GM18867 (cell line): ENCODE measurements at regions not wholly inside any gene's neighbourhood (a gene's known extent, or its start where the extent isn't known, plus 50 kb on each side); places are given as distances from the start of the nearest gene placed in this dataset.
A peak's percentile ranks its signal among the peaks of the same experiment; 100 is the strongest.

Source experiments
- ATAC-seq: cut with Tn5 transposase; IDR thresholded peaks from one replicate; pipeline ENCODE4 v1.9.1; 2021; ENCODE audit warnings: mild to moderate bottlenecking, moderate library complexity; ENCODE audit not compliant: unreplicated experiment

DNA sequence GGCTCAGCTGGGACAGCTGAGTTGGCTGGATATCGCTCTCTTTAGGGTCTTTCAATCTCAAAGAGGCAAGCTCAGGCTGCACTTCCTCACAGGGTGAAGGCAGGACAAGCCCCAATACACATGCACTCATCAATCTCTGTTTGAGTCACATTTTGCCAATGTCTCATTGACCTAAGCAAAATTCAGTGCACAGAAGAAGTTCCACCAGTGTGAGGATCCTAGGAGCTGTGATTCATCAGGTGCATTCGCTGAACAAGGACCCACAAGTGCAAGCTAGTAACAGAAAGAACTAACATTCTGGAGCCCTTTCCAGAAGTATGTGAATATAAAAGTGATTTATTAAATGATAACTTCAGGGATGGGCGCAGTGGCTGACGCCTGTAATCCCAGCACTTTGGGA is 477.2 kb downstream of the GPAM start:
- ATAC-seq, result no peak

DNA sequence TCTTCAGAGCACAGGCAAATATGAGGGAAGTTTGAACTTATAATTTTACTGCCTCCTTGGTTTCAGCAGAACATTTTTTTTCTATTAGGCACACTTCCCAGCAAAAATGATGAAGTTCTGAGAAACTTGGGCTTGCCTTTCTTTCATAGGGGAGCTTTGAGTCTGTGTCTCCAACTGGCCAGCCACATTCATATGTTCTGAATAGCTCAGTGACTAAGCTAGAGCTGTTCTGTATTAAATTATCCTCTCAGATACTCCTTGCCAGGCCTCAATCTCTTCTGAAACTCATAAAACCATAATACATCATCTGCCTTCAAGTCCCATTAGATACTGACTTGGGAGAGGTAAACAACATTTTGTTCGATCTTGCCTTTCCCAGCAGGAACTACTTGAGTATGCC is 476.5 kb downstream of the GPAM start:
- ATAC-seq, result no peak

DNA sequence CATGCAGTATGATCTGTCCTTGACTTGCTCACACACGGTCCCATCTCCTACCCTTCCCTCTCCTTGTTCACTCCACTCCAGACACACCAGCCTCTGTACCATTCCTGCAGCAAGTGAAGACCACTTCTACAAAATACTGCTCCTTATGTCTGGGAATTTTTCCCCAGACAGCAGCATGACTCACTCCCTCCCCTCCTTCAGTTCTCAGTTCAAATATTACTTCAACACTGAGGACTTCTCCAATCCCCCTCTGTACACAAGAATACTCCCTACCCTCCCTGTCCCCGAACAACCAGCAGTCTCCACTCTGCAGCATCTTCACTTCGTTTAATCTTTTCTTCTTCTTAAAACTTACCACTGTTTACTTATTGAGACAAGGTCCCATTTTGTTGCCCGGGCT is 474.0 kb downstream of the GPAM start:
- ATAC-seq, result no peak

DNA sequence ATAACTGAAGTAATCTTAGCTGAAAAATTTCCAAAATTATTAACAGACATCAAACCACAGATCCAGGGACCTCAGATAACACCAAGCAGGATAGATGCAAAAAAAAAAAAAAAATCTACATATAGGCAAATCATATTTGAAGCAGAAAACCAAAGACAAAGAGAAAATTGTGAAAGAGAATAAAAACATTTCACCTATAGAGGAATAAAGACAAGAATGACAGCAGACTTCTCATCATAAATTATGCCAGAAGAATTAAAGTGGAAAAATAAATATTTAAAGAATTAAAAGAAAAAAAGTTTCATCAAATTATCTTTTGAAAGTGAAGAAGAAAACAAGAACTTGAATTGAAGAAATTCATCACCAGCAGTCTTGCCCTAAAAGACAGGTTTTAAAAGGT is 467.5 kb downstream of the GPAM start:
- ATAC-seq, result no peak

DNA sequence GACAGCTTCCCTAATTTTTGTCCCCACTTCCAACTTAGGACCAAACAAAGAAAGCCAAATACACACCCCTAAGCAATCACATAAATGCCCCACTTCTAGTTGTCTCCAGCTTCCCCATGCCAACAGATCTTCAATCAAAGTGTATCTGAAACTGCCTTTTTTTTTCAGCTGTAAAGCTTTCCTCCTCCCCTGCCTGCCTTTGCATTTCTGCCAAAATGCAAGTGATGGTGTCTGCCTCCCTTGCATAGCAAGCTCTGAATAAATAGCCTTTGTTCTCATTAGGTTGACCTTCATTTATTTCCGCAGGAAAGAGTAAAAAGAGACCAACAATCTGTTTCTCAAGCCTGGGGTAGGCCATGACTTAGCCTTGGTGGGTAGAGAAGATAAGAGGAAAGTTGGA is 459.4 kb downstream of the GPAM start:
- no peak for ATAC-seq

DNA sequence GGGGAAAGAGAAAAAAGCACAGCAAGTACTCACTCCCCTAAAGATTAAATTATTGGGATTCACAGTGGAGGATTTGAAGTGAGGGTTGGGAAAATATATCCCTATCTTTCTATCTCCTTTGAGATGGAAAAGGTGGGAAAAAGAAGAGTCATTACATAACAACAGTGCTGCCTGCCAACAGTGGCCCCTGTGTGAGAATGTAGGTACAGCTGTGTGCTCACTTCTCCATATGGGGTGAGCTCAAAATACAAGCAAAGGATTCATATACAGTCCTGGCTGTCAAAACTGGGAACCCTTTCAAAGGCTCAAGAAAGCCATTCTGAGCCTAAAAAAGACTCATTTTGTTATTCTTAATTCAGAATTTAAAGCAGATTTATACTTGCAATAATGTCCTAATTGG is 458.5 kb downstream of the GPAM start:
- ATAC-seq, result no peak

DNA sequence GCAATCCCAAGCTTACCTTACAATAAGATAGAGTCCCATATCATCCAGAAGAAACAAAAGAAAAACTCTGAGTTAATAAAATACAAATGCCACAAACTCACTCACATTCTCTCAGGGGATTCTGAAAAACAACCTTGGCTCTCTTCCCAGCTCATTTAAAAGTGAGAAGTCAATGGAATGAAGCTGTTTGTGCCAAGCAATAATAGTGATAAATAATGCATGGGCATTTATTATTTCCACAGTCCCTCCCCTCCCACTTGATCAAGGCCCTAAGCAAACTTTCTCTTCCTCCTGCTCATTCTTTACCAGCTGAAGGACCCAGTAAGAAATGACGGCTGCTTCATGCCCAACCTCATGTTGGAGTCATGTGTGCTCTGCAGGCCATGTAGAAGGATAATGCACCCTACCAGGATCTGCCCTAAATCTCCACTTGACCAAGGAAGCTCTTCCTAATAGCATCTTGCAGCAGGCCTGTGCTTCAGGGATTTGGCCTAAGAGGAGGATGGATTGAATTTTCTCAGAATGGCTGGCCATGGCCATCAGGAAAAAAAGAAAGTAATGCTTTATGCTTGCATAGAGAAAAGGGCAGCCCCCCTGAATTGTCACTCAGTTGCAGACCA is 451.3 kb downstream of the GPAM start:
- ATAC-seq, result no peak

DNA sequence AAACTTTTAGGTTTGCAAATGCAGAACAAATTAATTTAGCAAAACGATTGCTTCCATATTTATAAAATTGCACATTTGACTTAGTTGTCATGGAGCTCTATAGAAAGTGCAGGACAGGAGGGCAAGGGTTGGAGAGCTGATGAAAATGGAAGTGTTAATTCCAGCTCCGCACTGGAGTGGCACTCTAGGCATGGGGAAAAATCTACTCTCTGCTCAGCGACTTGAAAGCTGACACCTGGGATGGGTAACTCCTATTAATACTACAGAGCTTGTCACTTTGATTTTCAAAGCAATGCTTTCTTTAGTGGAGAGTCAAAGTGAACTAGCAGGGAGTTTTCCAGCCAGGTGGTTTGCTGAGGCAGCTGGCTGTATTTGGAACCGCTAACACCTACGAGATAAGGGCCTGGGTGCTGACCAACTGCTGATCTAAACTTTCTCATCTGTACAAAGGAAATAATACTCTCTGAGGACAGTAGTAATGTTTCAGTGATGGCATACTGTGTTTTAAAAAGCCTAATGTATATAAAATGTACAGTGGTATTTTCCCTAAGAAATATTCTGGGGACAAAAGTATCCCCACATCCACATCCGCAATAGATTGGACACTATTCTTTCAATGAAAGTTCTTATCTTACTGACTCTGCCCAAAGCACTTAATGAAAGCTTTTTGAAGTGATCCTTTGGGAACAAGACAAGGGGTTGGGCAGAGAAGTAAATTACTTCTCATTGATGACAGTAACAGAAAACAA is 444.3 kb downstream of the GPAM start:
- no peak for ATAC-seq

DNA sequence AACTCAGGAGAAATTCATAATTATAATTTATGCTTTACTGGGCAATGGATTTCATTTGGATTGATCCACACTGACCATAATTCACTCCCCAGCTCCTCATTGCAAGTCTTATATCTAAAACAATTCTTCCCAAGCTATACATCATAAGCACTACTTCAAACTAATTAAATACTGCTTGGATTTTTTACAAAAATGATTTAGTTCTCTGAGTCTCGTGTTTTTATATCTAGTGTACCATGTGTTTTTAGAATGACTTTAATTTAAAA is 443.8 kb downstream of the GPAM start:
- no peak for ATAC-seq

DNA sequence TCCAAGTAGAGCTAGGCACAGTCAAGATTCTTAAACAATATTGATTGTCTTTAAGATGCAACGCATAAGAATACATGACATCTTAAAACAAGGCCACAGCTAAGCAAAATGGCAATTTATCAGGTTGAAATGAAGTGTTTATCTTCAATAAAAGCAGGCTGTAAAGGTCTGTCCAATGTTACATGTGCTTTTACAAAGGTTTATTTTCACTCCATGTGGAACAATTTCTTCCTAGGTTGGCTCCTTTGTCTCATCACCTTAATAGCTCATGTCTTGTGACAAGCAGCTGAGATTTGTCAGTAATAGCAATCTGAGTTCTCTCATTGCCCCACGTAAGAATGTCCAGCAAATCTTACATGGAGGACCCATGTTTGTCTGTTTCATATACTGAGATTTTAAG is 437.6 kb downstream of the GPAM start:
- no peak for ATAC-seq

DNA sequence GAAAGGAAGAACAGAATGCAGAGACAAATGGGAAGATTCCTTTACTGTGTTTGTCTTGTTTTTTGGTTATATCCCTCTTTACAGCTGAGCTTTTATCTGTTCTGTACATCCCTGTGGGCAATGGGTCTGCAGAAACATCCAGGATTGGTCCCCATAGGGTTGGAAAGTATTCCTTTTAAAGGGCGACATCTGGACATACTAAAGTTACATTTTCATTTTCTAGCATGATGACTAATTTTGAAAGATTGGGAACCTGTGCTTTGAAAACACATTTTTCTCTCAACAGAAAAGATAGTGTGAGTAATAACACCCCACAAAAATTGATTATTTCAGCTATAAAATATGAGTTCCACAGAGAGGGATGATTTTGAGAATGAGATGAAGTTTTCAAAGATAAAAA is 435.8 kb downstream of the GPAM start:
- ATAC-seq, result no peak

DNA sequence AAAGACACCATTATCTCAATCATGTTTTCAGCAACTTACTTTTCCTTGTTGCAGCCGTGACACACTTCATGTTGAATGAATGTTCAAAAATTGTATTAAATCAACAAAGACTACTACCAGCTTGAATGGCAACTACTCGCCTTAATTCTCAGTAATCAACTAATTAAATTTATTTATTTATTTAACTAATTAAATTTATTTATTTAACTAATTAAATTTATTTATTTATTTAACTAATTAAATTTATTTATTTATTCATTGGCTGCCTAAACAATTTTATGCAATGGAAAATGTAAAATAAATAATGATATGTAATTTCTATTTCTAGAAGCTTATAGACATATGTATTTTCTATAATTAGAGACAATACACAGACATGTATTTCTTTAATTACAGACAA is 435.4 kb downstream of the GPAM start:
- no peak for ATAC-seq

DNA sequence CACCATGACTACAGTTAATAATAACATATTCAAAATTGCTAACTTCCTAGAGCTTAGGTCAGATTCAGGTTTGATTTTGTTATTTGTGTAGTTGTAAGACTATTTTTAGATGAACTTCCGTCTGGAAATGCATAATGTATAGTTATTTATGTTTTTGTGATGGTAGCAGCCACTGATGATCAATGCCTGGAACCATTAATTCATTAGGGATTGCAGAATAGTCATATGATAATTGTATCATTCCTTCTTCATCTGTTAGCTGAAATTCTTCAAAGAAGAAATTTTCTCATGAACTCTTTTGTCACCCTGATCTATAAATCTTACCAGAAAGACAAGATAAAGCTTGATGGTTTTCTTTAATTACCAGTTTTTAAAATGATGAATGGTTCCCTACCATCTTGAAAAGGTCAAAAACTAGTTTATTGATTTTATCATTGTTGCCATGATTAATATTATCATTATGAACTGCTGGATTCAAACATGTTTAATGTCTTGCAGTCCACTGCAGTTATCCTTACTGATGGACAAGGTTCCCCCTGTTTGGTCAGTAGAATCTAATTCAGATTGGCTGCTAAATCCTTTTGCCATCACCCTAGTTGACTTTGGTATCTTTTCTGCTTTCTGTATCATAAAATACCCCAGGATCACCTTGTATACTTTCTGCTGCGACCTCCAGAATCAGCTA is 433.3 kb downstream of the GPAM start:
- ATAC-seq, result no peak

DNA sequence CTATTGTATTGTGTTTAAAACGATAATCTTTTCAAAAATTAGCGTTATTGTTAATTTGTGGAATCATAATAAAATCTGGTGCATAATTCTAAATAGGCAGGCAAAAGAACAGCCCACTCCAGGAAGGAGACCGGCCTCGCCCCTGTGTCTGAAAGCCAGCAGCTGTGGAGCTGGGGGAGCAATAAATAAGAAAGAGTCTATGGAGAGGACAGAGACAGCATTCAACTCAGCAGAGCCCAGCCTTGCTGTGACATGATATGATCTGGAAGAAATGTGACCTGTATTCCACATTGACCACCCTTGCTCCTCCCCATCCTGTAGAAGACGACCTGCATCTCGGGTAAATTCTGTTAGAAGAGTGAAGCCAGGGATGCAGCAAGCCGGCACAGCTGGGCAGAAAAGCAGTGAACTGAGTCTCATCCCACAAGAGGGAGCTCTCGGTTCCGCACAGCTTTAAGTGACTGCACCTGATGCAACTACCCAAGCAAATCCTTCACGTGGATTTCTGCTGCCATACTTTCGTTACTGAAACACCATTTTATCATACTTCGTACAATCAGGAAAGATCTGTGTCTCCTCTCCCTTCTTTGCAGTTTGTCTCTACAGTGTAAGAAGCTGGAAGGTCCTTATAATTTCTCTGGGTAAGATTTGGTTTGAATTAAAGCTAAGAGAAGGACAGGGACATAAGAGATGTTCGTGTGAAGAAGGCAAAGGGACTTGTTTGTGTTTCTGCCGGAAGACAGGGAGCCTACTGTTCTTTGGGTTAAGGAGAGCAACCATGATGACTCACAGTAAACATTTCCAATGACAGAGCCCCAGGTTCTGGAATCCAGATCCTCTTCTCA is 427.1 kb downstream of the GPAM start:
- ATAC-seq, result peak; percentile 88

DNA sequence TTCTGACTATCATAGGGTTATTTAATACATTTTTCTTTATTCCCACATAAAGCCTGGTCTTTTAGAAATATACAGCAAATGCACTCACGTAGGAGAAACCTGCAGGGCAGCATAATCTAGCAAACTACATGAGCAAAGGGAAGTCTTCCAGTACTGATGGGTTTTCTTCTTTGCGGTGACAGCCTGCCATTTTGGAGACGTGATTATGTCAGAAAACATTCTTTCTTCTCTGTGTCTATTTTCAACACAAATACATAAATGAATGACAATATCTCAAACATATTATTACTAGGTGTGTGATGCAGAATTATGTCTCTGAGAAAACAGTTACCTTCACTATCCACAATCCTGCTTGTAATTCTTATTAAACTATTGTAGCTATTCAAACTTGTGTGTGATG is 425.0 kb downstream of the GPAM start:
- no peak for ATAC-seq

DNA sequence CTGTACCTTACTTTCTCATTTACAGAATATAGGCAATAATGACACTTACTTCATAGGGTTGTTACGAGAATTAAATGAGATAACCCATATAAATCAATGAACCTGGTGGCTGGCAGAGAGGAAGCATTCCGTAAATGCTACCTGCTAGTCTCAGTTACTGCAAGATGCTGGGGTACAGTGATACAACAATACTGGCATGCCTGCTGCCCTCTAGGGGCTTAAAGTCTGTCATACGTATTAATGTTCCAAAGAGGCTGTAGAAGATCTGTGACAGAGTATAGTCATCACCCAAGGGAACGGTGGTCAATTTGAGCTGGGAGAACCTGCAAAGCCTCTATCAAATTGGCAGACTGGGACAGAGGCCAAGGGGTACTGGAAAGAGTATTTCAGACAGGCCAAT is 421.5 kb downstream of the GPAM start:
- no peak for ATAC-seq

DNA sequence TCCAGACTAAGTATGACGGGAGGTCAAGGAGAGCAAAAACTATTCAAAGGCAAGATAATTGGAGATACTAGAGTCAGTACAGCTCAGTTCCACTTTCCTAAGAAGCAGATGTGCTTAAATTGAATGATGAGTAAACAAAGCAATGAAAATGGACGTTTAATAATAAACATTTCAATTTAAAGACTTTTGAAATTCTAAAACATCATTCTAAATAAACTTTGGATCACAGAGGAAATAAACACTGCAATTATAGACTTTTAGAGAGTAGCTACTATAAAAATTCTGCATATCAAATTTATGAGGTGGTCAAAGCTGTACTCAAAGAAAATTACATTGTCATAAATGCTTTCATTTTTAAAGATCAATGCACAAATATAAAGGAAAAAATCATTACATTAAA is 418.3 kb downstream of the GPAM start:
- no peak for ATAC-seq

DNA sequence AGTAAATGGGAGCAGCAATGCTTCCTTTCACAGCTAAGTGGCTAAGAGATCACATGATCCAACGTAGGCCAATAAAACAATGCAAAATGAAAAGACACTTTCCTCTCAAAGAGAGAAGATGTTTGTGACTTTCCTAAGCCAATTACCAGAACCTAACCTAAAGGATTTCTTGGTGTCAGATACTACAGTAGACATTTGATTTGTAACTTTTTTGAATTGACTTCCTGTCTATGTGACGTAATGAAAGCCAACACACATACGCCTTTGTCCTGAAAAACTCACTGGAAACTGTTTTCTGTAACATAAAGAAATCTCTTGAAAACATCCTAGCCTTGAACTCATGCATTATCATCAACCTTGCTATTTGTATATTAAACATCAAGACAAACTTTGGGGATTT is 417.1 kb downstream of the GPAM start:
- ATAC-seq, result no peak

DNA sequence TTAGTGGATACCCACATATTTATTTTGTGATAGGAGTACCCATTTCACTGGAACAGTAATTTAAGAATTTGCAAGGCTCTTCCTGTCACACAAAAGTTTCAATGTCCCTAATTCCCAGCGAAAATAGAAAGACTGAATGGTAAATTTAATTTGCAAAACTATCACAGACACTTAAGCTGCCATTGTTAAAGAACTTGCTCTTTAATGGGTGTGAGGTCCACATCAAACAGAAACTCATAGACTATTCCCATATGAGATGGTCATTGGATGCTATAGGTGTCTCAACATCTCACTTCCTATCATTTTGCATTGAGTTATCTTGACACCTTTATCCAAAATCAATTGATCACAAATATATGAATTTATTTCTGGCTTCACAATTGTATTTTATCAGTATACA is 415.9 kb downstream of the GPAM start:
- ATAC-seq, result no peak

DNA sequence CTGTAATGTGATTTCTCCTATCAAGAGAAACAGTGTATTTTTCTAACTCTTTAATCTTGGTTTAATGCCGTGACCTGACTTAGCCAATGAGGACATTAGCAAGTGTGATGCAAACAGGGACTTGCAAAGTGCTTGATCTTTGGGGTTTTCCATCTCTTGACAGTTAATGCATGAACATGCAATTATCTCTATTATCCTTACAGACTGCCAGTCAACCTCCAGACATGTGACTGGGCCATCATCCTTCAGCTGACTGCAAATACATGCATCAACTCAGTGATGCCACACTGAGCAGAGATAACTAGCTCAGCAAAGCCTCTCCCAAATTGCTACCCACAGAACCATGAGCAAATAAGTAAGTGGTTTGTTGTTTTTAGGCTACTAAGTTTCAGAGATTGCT is 409.6 kb downstream of the GPAM start:
- no peak for ATAC-seq

DNA sequence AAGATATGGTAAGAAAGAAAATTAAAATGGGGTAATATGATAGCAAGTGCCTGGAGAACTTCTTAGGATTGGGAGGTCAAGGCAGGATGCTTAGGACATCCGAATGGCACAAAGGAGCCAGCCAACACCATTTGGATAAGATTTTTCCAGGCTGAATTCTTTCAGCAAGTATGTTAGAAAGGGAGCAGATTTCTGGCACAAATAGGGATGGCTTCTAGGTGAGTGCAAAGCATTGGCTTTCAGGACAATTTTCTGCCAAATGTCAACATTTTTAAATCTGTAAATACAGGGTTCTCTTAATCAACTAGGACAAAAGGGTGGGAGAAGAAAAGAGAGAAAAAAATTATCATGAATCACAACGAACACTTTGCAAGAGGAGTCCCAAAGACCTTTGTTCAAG is 409.1 kb downstream of the GPAM start:
- ATAC-seq, result no peak

DNA sequence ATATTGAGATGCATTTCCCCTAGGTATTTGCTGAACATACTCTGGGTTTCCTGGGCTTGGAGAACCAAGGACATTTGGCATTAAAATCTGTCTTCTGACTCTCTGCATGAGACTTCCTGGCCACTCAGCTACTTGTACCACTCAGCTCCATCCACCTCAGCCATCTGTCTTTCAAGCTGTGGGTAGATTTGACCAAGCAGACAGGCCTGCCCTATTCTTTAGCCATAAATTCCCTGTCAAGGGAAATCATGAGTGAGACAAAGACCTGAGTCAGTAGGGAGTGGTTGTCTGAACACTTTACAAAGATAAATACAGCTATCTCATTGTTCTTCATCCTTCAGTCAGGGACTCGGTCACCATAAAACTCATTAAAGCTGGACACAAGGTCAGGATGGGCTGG is 399.1 kb downstream of the GPAM start:
- no peak for ATAC-seq
